PFSK-1 (cell line): ENCODE measurements at regions not wholly inside any gene's neighbourhood (a gene's known extent, or its start where the extent isn't known, plus 50 kb on each side); places are given as distances from the start of the nearest gene placed in this dataset.

ENCODE experiments used
- TAF1 ChIP-seq: IDR thresholded peaks from 2 replicates; pipeline ENCODE4 v1.6.1; 2012; ENCODE audit warnings: low read length, control low read depth, borderline replicate concordance; ENCODE audit not compliant: insufficient read depth
- TF ChIP-seq, protein P1 (sequence below), 2 experiments: IDR thresholded peaks; 2 replicates each; pipeline versions ENCODE4 v1.6.1 to v1.8.0; 2011 to 2012; ENCODE audit warnings: low read depth in 2 of 2, low read length in 2 of 2, control low read depth in 1 of 2, inconsistent platforms in 1 of 2, mild to moderate bottlenecking in 1 of 2, moderate library complexity in 1 of 2; ENCODE audit not compliant: insufficient read depth in 1 of 2

DNA sequence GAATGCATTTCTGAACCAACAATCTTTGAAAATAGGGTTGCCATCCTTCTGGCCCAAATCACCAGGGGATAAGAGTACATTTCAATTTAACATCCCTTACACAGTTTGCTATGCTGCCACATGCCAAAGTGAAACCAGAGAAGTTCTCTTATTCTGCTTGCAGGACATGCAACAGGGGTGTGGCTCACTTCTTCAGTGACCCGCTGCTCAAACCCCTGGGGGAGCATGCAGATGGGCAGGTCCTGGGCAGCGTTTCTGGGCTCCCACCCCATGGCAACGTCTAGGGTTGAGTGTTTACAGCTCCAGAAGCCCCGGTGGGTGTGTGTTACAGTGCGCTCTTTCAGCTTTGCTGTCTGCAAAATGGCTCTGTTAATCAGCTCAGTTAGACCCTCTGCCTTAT is 1306.3 kb upstream of the TMEM132C start:
- TF ChIP-seq TAF1, result no peak
- TF ChIP-seq, protein P1, sequence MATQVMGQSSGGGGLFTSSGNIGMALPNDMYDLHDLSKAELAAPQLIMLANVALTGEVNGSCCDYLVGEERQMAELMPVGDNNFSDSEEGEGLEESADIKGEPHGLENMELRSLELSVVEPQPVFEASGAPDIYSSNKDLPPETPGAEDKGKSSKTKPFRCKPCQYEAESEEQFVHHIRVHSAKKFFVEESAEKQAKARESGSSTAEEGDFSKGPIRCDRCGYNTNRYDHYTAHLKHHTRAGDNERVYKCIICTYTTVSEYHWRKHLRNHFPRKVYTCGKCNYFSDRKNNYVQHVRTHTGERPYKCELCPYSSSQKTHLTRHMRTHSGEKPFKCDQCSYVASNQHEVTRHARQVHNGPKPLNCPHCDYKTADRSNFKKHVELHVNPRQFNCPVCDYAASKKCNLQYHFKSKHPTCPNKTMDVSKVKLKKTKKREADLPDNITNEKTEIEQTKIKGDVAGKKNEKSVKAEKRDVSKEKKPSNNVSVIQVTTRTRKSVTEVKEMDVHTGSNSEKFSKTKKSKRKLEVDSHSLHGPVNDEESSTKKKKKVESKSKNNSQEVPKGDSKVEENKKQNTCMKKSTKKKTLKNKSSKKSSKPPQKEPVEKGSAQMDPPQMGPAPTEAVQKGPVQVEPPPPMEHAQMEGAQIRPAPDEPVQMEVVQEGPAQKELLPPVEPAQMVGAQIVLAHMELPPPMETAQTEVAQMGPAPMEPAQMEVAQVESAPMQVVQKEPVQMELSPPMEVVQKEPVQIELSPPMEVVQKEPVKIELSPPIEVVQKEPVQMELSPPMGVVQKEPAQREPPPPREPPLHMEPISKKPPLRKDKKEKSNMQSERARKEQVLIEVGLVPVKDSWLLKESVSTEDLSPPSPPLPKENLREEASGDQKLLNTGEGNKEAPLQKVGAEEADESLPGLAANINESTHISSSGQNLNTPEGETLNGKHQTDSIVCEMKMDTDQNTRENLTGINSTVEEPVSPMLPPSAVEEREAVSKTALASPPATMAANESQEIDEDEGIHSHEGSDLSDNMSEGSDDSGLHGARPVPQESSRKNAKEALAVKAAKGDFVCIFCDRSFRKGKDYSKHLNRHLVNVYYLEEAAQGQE (IDR thresholded peaks at IDR 0.05; ENCODE audit: insufficient read depth in 1 of 2, low read depth in 2 of 2, low read length in 2 of 2), result no peak
